HG02938 (cell line): ENCODE measurements at regions not wholly inside any gene's neighbourhood (a gene's known extent, or its start where the extent isn't known, plus 50 kb on each side); places are given as distances from the start of the nearest gene placed in this dataset.
"Not testable (repeated sequence)": the region's sequence is repeated elsewhere in the genome, so short reads cannot be mapped to it uniquely, and the experiment has no call there.

ENCODE experiments used
- ATAC-seq: cut with Tn5 transposase; IDR thresholded peaks from one replicate; pipeline ENCODE4 v1.9.1; 2021; ENCODE audit warnings: mild to moderate bottlenecking, moderate library complexity; ENCODE audit not compliant: unreplicated experiment

DNA sequence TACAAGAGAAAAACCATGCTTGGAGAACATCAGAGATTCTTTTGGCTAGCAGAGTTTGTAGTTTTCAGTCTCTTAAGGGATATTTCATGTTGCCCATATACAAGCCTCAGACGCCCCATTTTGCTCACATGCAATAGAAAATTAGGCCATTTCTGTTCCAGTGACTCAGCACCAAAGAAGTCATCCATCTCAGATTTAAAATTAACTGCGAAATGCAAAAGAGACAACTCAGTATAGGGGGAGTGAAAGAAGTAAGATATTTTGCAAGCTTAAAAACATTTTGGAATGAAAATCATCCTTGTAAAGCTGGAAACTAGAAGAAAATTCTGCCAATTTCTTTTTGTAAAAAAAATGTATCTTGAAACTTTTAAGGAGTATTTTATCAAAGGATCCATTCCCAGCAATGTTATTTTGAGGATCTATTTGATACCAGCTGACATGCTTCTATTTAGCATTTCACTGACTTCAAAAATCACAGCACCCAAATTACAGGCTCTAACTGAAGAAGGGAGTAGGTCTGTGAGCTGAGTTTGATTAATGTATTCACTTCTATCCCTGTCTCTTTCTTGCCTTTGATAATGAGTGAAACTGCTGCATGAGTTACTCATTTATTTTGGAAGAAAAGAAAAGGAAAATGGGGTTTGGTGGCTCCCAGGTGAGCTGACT lies 223.7 kb upstream of the SULF2 start:
- ATAC-seq, result no peak

DNA sequence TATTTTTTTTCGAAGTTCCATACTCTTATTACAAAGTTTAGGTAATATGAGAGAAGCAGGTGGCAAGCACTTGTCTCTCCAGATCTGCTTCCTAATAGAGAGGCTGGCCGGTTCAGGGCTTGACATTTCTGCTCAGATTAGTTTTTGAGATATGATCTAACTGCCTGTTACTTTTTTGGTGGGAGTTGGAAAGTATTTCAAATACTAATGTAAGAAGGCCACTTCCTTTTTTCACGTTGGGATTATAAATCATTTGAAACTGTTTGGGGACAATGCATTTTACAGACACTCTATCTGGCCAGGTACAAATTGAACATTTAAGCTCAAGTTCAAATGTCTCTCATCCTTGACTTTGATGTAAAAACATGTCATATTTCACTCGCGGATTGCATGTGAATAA lies 222.1 kb upstream of the SULF2 start:
- no peak for ATAC-seq

DNA sequence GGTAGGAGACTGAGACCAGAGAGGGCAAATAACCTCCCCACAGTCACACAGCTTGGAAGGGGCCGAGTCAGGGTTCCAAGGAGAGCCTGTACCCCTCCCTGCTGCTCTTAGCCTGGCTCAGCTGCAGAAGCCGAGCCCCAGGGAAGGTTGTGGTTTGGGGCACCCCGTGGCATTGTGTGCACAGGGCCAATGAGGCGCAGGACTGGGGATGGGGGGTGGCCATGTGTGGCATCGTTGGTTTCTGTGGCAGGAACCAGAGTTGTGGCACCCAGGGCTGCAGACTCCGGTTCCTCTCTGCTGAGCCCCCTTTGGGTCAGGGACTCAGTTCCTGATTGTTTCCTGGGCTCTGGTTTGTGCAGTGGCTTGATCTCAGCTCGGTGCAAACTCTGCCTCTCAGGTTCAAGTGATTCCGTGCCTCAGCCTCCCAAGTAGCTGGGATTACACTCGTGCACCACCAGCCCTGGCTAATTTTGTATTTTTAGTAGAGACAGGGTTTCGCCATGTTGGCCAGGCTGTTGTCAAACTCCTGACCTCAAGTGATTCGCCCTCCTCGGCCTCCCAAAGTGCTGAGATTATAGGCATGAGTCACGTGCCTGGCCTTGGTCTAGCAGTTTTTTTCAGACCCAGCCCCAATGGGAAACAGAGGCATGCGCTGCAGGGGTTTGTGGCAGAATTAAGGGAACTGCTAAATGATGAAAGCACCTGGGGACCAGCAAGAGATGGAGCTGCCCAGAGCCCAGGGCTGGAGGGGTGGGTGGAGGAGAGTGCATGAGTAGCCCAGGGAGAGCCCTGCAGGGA lies 221.0 kb upstream of the SULF2 start:
- no peak for ATAC-seq

DNA sequence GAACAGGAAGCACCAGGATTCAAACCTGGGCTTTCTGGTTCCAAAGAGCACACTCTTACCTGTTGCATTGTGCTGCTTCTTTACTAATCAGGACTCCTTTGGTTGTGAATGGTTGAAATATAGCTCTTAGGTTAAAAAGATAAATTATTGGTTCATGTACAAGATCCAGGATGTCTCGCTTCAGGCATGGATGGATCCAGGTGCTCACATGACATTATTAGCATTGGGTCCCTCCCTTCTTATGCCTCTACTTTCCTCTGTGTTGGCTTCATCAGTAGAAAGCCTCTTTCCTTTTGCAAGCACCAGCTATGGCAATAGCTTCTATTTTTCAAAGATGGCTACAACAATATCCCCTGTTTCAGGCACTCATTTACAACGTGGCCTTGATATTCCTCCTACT lies 217.7 kb upstream of the SULF2 start:
- no peak for ATAC-seq

DNA sequence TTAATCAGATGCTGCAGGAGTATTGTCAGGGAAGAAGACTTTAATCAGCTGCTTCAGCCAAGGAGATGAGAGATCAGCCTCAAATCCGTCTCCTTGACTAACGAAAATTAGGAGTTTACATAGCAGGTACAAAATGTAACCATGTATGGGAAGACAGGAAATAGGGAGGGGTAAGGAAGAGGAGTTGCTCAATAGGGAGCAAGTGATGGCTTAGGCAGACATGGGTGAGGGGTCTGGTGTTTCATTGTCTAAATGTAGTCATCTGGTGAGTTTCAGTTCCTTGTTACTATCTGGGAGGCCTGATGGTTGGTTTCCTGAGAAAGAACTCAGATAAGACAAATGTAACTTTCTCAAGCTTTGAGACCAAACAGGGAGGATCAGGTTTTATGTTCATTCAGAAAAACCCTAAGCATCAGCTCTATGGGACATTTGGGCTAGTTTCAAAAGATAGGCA lies 217.3 kb upstream of the SULF2 start:
- ATAC-seq, result no peak

DNA sequence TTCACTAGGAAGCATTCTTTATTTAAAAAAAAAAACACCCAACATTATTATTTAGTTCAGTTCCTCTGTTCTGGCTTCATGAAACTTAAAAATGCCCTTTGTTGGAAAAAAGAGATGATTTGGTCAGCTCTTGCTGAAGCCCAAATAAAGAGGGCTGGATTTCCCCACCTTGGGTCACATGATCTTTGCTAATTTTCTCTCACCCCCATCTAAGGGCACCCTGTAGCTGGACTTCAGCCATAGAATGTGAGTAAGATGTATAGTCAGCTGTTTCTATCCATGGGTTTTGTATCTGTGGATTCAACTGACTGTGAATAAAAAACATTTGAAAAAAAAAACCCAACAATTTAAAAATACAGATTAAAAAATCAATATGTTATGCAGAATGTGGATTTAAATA lies 213.9 kb upstream of the SULF2 start:
- no peak for ATAC-seq

DNA sequence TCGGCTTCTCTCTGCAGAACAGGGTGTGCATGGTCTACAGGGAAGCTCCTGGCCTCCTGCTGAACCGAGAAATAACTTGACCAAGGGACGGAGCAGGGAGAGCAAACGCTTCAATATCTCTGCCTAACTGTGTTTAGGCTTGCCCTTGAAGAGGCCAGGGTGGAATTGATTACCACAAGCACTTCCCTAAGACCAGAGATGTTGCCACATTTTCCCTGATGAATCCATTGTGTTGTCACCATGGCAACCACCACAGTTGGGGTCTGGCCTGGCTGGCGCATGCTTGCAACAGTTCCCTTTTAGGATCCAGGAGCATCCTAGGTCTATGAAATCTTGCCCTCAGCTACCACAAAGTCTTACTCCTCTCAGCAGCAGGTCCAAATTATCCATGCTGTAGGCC lies 213.5 kb upstream of the SULF2 start:
- ATAC-seq, result no peak

DNA sequence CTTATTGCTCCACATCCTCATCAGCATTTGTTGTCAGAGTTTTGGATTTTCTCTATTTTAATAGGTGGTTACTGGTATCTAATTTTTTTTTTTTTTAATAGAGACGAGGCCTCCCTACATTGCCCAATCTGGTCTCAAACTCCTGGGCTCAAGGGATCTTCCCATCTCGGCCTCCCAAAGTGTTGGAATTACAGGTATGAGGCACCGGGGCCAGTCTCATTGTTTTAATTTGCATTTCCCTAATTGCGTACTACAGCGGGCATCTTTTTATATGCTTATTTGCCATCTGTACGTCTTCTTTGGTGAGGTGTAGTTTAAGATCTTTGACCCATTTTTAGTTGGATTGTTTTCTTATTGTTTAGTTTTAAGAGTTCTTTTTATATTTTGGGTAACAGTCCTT lies 210.4 kb upstream of the SULF2 start:
- no peak for ATAC-seq

DNA sequence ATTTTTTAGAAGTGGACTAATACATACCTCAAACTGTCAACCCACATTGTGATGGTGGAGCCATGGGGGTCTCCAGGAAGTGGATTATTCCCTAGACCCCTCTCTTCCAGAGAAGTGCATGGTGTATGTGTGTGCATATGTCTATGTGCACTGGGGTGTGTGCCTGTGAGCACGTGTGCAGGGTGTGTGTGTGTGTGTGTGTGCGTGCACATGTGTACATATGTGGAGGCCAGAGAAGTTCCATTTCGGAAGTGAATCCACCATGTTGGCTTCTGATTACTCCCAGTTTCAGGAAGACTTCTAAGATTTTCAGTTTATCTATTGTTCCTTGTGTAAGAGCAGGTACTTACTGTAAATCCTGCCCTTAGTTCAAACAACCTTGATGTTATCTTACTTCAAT lies 208.5 kb upstream of the SULF2 start:
- no peak for ATAC-seq

DNA sequence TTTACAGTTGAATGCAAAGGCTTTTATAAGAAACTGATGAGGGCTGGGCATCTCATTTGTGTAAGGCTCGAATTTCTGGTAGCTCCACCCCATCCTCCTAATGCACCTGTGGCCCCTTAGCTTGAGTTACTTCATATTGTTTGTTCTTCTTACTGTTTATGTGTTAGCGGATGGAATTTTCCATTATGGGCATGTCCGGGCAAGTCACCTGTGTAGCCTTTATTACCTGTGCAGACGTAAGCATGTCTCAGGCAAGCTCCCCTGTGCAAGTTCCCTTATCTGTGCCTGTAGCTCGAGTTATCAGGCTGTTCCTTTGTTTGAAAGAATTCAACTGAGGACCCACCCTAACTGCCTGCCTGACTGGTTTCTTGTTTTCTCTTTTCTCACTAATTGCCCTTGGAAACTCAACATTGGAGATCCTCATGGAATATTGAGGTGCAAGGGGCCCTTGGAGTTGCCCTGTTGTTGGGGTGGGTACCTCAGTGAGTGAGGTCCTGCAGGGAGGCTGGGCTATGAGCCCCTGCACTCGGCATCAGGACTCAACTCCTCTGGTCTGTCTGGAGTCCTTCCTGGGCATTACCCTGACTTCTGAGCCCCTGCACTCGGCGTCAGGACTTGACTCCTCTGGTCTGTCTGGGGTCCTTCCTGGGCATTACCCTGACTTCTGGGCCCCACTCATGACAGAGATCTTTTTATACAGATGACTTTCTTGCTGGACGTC lies 207.9 kb upstream of the SULF2 start:
- ATAC-seq, result no peak

DNA sequence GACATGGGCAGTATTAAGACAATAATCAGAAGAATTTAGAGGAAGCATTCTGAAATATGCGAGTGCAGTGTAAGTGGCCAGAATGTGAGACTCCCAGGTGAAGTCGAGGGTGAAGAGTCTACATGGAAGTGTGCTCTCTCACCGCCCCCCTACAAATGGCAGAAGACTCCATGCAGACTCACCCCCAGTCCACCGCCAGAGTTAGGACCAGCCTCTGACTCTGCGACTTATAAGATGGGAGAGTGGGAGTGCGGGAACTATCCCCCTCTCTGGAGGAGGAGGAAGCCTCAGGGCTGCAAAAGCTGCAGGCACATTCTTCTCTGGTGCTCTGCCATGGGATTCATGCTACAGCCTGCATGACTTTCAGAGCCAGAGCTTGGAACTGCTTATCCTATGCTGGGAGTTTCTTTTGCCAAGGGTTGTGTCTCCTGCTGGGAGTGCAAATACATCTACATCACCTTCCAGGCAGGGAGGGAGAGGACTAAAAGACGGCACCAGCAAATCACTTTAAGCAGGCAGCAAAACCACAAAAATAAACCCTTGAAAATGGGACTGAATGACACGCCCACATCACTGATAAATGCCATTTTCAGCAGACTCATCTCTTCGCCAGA lies 206.7 kb upstream of the SULF2 start:
- no peak for ATAC-seq

DNA sequence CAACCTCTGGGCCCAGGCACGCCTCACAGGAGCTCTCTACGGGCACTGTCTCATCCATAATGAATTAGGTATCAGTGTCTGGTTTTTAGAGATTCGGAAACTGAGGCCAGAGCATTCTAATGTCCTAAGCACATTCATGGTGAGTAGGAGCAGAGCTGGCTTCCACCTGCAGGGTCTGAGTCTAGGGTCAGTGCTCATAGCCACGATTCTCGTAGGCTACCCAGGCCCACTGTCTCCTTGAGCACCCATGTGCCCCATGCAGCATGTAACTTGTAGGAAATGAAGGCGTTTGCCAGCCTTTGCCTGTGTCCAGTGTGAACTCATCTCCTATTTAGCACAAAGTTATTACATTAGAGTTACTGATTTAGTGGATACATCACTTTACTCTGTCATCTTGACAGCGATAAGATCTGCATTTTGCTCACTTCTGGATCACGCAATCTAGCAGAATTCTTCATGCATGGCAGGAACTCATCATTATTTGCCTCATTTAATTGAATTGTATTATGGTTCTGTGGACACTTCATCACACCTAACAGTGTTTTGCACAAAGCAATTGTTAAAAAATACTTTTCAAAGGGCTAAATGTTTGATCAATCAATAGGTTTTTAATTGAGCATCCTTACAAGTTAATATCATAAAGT lies 205.3 kb upstream of the SULF2 start:
- ATAC-seq, result no peak

DNA sequence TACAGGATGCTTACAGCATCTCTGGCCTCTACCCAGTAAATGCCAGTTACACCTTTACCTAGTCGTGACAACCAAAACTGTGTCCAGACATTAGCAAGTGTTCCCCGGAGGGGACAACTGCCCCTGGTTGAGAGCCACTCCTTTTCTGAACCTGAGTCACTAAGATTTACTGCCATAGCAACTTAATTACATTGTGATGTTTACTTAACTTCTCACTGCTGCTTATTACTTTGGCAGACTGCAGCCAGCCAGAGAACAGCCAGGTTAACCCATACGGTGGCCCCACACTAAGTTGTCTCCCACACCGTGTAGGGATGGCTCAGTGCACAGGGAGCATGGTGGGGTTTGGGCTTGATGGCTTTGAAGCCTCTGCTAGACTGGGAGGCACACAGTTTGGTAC lies 204.7 kb upstream of the SULF2 start:
- ATAC-seq, result no peak

DNA sequence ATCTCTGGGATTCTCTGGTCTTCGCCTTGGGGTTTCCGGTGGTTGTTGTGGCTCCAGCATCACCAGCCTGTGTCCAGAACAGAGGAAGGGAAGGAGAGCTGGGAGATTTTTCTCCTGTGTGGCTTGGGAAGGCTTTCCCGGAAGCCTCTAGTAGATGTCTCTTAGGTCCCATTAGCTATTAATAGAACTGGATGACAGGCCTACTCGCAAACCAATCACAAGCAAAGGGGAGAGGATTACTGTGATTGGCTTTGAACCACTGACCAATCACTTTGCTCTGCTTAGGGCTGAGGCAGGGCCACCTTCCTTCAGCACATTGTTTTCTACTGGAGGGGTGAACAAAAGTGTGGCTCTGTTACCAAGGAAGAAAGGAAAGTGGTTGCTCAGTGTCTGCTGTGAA lies 203.4 kb upstream of the SULF2 start:
- no peak for ATAC-seq

DNA sequence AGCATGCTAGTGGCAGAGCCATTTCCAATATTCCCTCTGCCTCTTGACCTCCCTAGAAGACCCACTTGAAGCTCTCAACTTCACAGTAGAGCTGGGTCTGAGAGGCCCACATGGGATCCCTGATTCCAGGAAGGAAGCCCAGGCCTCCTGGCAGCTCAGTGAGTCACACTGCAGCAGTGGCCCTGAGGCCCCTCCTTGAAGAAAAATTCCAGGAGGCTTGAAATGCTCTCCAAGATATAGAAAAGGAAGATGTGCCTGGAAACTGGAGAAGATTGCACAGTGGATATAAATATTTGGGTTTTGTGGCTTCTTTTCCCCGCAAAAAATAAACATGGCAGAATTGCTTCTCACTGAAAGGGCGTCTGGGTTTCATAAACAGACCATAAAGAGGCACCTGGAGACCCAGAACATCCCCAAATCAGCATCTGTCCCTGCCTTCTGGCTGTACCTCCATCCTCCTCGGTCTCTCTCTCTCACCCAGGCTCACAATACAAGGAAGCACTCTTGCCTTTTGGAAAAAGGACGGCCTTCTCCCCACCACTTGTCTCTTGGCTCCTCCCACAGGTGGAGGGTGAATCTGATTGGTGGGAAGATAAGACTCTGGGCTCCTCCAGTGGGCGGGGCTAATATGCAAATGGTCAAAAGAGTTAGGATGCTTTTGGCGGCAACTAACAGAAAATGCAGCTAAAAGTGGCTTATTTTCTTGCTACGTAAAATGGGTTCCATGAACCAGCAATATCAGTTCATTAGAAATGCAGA lies 200.0 kb upstream of the SULF2 start:
- ATAC-seq, result no peak

DNA sequence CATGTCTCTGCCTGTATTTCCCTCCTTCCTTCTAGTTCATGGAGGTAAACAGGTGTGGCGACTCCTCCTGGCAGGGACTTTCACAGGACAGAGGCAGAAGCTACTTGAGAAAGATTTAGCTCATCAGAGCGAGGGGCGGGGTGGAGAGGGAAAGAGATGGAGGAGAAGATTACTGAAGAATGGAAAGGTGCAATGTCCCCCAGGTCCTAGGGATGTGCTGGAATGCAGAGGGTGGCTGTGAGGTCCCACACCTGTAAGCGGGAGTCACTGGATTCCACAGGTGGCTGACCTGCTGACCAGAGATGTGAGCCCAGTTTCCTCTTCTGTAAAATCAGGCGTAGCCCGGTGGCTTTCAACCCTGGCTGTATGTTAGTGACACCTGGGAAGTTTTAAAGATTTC lies 199.2 kb upstream of the SULF2 start:
- ATAC-seq, result no peak

DNA sequence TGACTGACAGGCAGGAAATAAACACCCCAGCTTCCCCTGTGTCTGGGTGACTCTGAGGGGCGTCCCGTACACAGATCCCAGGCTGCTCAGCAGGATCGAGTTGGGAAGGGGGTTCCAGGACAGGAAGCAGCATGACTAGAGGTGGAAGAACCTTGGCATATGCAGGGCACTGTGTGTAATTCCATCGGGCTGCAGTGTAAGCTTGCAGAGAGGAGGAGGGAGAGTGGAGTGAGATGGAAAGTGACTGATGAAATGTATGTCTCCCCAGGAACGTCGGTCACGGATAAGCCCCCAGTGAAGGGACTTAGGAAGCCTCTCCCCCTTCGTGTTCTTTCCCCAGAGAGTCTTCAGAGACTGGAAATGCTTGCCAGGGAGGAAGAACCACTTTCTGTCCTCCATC lies 198.4 kb upstream of the SULF2 start:
- ATAC-seq, result not testable (repeated sequence)

DNA sequence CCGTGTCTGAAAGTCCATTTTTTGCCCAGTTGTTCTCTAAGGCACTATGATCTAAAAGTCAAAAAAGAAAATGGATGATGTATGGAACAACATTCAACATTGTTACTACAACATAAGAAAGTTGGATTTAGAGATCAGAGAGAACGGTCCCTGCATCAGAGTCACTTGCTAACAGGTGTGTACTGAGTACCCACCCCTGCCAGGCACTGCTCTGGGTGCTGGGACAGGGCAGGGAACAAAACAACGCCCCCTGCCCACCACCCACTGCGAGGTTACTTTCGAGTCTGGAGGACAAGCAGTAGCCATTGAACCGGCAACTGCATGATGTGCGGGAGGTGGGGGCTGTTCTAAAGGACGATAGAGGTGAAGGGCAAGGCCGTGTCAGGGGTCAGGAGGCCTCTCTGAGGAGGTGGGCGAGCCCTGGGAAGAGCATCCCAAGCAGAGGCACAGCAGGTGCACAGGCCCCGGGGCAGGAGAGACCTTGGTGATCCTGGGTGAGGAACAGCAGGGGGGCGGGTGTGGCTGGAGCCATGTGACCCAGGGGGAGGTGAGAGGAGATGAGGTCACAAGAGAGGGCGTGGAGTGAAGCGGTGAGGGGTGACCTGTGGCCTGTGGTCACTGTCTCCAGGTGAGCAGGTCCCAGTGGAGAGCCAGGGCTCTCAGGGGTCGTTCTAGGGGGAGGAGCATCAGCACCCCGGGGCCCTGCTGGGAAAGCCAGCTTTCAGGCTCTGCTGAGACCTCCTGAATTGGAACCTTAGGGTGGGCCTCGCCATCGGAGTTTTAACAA lies 197.5 kb upstream of the SULF2 start:
- ATAC-seq, result no peak

DNA sequence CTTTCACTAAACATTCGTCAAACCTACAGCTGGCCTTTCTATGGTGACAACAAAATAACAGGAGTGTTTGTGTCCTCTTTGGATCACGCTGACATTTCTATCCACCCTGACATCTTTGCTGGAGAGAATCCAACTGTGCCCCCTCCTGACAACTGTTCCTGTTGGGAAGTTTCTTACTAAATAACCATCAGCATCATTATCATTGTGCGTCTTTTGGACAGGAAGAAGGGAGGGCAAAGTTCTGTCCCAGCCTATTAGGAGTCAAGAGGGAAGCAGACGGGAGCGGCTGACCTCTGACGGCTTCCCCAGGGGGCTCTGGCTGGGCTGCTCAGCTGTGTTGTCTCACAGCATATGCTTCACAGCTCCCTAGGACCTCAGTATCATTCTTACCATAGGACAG lies 195.9 kb upstream of the SULF2 start:
- ATAC-seq, result no peak
